HG02884 (cell line): ENCODE measurements at regions not wholly inside any gene's neighbourhood (a gene's known extent, or its start where the extent isn't known, plus 50 kb on each side); places are given as distances from the start of the nearest gene placed in this dataset.

Experiments
- ATAC-seq: cut with Tn5 transposase; IDR thresholded peaks from one replicate; pipeline ENCODE4 v1.9.1; 2021; ENCODE audit warnings: mild to moderate bottlenecking, moderate library complexity; ENCODE audit not compliant: unreplicated experiment

DNA sequence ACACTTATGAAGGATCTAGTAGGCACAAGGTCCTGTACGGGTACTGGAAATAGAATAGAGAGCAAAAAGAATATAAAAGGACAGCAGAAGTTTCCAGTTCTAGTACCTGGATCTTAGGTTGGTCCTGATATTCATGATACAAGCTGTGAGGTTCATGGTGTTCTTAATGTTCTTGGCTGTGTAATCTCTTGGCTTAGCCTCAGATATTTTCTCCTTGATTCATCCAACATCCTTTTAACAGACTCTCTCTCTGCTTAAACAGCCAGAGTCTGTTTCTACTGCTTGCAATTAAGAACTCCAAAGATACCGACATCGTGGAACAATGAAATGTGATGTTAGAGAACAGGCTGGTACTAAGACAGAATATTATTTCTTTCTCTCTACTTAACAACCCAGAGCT, 49.9 kb downstream of the CNTN3 start:
- no peak for ATAC-seq

DNA sequence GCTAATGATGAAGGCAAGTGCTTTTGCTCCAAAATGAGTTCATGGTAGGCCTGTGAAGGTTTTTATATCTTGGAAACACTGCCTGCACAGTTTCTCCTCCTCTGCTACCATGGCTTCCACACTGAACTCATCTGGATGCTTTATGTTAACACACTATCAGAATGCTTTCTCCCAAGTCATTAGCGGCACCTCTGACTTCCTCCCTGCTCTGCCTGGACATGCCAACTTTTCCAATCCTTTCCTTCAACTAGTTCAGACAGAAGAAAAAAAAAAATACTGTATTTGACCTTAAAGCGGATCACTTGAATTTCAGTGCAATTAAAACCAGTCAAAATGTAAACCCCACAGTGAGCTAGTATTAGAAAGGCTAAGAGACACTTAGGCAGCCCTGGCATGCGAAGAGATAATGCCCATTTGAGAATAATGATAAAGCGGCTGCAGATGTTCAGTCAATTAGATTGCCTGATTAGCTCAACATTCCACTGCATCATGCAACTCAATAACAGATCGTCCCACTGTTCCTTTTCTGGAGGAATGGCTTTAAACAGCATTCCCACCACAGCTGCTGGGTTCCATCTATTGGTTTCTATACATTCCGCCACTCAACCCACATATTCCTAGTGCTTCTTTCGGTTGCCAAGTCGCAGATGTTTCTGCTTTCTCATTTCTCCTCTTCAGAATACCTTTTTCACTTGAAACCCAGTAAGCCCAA, 51.7 kb downstream of the CNTN3 start:
- ATAC-seq = no peak

- ATAC-seq = no peak
Measured at GRCh38 chr3:74561881-74562280, 52.6 kb downstream of the CNTN3 start.

DNA sequence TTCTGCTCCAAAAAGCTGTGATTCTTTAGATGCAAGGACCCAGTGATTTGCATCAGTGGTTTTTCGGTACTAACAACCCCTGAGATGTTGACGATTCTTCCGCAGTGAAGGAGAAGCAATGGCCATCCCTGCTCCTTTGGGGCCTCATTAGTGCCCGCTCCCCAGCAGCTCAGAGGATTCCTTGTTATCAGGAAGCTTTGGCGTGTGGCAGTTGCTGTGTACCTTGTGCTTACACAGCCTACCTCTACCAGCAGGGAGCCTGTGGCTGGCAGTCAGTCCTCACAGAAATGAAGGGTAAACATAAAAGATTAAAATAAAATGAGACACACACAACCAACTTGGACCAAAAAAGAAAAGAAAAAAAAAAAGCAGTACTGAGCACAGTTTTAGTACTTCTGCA, 55.2 kb downstream of the CNTN3 start:
- ATAC-seq = no peak

- ATAC-seq = no peak
Measured at GRCh38 chr3:74550686-74551085, 63.8 kb downstream of the CNTN3 start.

DNA sequence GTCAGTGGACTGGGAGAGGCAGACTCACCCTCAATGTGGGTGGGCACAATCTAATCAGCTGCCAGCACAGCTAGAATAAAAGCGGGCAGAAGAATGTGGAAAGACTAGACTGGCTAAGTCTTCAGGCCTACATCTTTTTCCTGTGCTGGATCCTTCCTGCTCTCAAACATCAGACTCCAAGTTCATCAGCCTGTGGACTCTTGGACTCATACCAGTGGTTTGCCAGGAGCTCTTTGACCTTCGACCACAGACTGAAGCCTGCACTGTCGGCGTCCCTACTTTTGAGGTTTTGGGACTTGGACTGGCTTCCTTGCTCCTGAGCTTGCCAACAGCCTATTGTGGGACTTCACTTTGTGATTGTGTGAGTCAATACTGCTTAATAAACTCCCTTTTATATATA, 68.0 kb downstream of the CNTN3 start:
- no peak for ATAC-seq

- ATAC-seq = no peak
Measured at GRCh38 chr3:74542441-74542840, 72.0 kb downstream of the CNTN3 start.

DNA sequence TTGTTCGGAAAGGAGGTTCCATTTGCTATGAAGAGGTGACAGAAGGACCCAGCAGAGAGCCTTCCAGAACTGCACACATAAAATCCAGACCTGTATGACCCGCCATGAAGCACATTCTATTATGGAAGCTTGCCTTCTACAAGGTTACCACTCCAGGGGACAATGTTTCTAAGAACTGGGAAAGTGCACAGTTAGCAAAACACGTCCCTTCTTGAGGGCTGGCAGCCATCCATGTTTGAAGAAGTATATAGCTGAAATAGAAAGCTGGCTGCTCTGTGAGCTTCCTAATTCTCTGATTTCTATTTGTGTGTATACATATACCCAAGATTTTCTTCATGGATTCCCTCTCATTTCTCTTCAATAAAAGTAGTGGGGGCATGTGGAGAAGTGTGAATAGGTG, 74.6 kb downstream of the CNTN3 start:
- ATAC-seq = no peak

DNA sequence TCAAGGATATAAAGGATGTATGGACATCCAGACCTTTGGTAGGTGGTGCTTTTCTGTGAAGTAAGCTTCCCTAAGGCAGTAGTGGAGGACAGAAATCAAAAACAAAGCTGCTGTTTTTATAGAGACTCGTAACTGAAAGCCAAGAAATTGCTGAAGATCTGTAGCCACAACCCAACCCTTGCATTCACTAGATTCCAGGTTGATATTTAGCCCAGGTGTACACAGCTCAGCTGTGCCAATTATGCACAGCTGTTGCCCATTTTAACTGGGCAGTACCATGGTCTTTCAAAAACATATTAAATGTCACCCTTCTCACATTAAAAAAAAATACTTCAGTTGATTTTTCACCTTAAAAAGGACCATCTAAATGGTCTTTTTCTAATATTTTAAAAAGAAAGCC, 75.8 kb downstream of the CNTN3 start:
- no peak for ATAC-seq

DNA sequence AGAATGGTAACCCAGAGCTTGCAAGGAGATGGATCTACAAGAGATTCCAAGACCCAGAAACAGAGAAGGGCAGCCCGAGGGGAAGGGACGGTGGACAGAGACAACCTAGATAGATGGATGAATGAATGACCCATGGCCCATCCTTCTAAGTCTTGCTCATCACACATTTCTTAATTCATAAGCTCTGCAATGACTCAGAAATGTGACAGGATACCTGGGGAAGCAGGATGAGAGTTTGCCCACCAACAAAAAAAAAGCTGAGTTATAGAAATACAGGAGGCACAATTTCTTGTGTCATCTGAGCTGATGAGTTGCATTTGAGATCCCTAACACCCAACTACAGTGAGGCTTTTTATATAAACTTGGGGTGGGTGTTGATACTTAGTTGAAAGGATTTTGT, 76.6 kb downstream of the CNTN3 start:
- ATAC-seq = no peak

- no peak for ATAC-seq
Measured at GRCh38 chr3:74537164-74537563, 77.3 kb downstream of the CNTN3 start.

GRCh38 chr3:74535281-74535680, 79.2 kb downstream of the CNTN3 start:
- ATAC-seq = no peak

GRCh38 chr3:74534611-74535010, 79.8 kb downstream of the CNTN3 start:
- ATAC-seq = no peak

- ATAC-seq = no peak
Measured at GRCh38 chr3:74532446-74532845, 82.0 kb downstream of the CNTN3 start.

DNA sequence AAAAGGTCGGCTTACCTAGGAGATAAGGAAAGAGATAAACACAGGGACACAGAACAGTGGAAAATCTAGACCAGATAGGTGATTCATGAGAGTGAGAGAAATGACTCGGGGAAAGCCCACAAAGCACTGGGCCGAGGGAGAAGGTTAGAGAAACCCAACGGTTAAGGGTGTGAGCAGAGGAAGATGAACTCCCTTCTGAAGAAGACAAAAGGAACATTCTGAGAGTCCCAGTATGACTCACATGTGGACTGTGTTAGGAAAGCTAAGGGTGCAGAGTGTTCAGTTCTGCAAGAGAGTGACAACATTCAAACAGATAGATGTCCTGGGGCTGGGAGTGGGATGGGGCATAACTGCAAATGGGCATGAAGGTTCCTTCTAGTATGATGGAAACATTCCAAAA, 83.0 kb downstream of the CNTN3 start:
- ATAC-seq = no peak

DNA sequence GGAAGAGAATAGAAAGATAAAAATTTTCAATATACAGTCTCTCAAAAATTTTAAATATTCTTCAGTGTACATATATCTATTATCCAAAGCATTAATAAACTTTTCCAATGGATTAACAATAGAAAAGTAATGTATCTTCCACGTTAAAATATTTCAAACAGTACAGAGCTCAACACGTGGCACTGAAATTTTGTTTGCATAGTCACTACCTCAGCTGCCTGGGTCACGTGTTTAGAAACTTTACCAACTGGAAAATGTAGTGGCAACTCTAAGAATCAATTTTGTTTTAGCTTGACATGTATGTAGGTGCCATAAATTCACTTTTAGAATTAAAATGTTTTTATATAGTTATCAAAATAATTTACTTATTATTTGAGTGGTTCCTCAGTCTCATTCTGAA, 85.3 kb downstream of the CNTN3 start:
- no peak for ATAC-seq

GRCh38 chr3:74527566-74527965, 86.9 kb downstream of the CNTN3 start:
- no peak for ATAC-seq

DNA sequence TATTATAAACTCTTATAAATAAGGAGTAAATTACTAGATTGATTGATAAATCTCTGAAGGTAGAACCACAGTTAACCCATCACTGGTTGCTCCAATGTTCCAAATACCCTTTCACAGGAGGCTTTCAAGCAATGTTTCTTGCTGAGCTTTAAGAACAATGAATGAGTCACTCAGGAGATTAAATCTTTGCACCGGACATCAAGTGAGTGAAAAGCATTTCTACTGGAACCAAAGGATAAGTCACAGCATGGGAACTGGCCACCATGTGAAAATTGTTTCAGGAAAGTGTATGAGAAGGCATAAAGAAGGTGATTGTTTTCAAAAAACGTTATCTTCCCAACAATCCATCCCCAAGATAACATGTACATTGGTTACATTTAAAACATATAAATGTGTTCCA, 90.6 kb downstream of the CNTN3 start:
- no peak for ATAC-seq

- no peak for ATAC-seq
Measured at GRCh38 chr3:74520895-74521294, 93.6 kb downstream of the CNTN3 start.

DNA sequence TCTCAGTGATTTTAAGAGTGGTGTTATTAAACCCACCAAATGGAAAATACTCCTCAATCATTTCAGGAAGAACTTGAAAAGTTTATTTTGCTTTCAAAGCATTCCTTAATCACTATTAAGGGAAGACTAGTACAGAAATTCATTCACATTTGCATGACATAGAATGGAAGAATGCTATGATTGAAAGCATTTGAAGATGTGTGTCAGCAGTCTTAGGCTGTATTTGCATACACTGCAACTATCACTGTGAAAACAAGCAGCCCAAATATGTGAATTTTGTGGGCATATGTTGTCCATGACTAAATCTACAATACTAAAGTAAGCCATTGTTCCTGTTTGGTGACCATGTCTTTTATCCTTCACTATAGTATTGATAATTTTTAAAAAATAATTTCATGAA, 95.8 kb downstream of the CNTN3 start:
- ATAC-seq = no peak

DNA sequence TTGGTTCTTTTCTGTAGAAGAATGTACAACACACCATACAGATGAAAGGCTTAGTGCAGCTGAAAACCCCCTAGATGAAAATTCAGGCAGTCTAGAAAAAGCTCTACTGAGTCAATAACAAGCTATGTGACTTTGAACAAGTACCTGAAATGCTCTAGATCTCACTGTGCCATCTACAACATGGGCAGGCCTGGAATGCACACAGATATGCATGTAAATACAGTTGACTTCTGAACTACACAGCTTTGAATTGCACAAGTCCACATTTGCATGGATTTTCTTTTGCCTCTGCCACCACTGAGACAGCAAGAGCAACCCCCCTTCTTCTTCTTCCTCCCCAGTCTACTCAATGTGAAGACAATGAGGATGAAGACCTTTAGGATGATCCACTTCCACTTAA, 98.4 kb downstream of the CNTN3 start:
- ATAC-seq = no peak

DNA sequence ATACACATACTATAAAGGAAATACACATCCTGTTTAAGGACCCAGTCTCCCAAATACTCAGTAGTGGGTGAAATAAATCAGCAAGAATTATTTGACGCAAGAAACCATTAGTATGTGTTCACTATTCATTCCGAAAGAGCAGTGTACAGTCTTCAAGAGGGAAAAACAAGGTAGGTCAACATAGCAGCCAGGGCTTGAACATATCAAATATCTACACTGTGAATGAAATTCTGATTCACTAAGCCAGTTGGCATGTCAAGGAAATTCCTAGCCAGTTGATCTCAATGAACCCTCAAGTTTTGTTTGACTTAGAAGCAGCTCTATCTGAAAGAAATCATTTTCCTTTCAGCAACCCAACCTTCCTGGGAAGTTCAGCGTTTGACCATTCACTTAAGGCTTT, 99.0 kb downstream of the CNTN3 start:
- no peak for ATAC-seq

- no peak for ATAC-seq
Measured at GRCh38 chr3:74511078-74511477, 103.4 kb downstream of the CNTN3 start.
